ENCODE measurements at regions not wholly inside any gene's neighbourhood (a gene's known extent, or its start where the extent isn't known, plus 50 kb on each side); places are given as distances from the start of the nearest gene placed in this dataset.

DNA sequence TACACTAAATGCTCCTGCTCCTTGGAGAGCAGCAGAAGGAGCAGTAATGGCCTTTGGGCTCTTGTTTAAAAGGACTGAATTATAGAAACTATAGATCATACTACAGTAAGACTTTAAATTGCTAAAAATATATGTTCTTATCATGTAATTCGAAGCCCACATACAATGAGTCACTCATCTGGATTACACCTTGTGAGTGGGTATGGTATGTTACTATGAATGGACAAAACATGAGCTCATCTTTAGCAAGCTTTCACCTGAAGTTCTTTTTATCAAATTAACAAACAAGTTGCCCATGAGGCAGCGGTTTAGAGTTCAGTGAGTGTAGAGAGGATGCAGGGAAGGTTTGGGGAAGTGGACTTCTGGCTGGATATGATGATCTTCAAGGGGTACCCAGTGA is 114.4 kb upstream of the CCN2 start:
- TF ChIP-seq POLR2A (IDR thresholded peaks at IDR 0.05; ENCODE audit: insufficient read depth in 1 of 2, low read depth in 2 of 2, low read length in 2 of 2) = no peak
- no peak for TF ChIP-seq ZC3H4 (CRISPR knock-in tag; IDR thresholded peaks at IDR 0.05; ENCODE audit: borderline replicate concordance)
- TF ChIP-seq JUN (CRISPR knock-in tag; IDR thresholded peaks at IDR 0.05) = no peak
- TF ChIP-seq, protein P1, sequence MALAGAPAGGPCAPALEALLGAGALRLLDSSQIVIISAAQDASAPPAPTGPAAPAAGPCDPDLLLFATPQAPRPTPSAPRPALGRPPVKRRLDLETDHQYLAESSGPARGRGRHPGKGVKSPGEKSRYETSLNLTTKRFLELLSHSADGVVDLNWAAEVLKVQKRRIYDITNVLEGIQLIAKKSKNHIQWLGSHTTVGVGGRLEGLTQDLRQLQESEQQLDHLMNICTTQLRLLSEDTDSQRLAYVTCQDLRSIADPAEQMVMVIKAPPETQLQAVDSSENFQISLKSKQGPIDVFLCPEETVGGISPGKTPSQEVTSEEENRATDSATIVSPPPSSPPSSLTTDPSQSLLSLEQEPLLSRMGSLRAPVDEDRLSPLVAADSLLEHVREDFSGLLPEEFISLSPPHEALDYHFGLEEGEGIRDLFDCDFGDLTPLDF (CRISPR knock-in tag; IDR thresholded peaks at IDR 0.05) = no peak
- no peak for TF ChIP-seq ZNF274 (CRISPR knock-in tag; IDR thresholded peaks at IDR 0.05)
- no peak for TF ChIP-seq MLLT10 (CRISPR knock-in tag; IDR thresholded peaks at IDR 0.05)
- no peak for TF ChIP-seq EZH2 (conservative IDR thresholded peaks at IDR 0.05; ENCODE audit: low read depth, low read length)
- TF ChIP-seq, protein P2, sequence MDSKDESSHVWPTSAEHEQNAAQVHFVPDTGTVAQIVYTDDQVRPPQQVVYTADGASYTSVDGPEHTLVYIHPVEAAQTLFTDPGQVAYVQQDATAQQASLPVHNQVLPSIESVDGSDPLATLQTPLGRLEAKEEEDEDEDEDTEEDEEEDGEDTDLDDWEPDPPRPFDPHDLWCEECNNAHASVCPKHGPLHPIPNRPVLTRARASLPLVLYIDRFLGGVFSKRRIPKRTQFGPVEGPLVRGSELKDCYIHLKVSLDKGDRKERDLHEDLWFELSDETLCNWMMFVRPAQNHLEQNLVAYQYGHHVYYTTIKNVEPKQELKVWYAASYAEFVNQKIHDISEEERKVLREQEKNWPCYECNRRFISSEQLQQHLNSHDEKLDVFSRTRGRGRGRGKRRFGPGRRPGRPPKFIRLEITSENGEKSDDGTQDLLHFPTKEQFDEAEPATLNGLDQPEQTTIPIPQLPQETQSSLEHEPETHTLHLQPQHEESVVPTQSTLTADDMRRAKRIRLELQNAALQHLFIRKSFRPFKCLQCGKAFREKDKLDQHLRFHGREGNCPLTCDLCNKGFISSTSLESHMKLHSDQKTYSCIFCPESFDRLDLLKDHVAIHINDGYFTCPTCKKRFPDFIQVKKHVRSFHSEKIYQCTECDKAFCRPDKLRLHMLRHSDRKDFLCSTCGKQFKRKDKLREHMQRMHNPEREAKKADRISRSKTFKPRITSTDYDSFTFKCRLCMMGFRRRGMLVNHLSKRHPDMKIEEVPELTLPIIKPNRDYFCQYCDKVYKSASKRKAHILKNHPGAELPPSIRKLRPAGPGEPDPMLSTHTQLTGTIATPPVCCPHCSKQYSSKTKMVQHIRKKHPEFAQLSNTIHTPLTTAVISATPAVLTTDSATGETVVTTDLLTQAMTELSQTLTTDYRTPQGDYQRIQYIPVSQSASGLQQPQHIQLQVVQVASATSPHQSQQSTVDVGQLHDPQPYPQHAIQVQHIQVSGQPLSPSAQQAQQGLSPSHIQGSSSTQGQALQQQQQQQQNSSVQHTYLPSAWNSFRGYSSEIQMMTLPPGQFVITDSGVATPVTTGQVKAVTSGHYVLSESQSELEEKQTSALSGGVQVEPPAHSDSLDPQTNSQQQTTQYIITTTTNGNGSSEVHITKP (CRISPR knock-in tag; IDR thresholded peaks at IDR 0.05; ENCODE audit: low read depth) = no peak
- no peak for TF ChIP-seq SP1 (IDR thresholded peaks at IDR 0.05)
- TF ChIP-seq SP1 (CRISPR knock-in tag; IDR thresholded peaks at IDR 0.05) = no peak
- TF ChIP-seq, protein P3, sequence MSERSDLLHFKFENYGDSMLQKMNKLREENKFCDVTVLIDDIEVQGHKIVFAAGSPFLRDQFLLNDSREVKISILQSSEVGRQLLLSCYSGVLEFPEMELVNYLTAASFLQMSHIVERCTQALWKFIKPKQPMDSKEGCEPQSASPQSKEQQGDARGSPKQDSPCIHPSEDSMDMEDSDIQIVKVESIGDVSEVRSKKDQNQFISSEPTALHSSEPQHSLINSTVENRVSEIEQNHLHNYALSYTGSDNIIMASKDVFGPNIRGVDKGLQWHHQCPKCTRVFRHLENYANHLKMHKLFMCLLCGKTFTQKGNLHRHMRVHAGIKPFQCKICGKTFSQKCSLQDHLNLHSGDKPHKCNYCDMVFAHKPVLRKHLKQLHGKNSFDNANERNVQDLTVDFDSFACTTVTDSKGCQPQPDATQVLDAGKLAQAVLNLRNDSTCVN (CRISPR knock-in tag; IDR thresholded peaks at IDR 0.05; ENCODE audit: borderline replicate concordance) = no peak
- TF ChIP-seq, protein P4, sequence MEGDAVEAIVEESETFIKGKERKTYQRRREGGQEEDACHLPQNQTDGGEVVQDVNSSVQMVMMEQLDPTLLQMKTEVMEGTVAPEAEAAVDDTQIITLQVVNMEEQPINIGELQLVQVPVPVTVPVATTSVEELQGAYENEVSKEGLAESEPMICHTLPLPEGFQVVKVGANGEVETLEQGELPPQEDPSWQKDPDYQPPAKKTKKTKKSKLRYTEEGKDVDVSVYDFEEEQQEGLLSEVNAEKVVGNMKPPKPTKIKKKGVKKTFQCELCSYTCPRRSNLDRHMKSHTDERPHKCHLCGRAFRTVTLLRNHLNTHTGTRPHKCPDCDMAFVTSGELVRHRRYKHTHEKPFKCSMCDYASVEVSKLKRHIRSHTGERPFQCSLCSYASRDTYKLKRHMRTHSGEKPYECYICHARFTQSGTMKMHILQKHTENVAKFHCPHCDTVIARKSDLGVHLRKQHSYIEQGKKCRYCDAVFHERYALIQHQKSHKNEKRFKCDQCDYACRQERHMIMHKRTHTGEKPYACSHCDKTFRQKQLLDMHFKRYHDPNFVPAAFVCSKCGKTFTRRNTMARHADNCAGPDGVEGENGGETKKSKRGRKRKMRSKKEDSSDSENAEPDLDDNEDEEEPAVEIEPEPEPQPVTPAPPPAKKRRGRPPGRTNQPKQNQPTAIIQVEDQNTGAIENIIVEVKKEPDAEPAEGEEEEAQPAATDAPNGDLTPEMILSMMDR (CRISPR knock-in tag; IDR thresholded peaks at IDR 0.05) = no peak
- TF ChIP-seq ZSCAN20 (CRISPR knock-in tag; IDR thresholded peaks at IDR 0.05; ENCODE audit: borderline replicate concordance) = no peak
- TF ChIP-seq ZNF17 (CRISPR knock-in tag; IDR thresholded peaks at IDR 0.05) = no peak
- TF ChIP-seq JARID2 (CRISPR knock-in tag; IDR thresholded peaks at IDR 0.05; ENCODE audit: insufficient replicate concordance) = no peak

Data from HepG2 (cell line).